GM12865 (cell line): ENCODE measurements at regions not wholly inside any gene's neighbourhood (a gene's known extent, or its start where the extent isn't known, plus 50 kb on each side); places are given as distances from the start of the nearest gene placed in this dataset.

ENCODE experiments used
- DNase-seq: peaks from one replicate; pipeline ENCODE4 v3.0.0; 2010; ENCODE audit warnings: low read depth
- H3K4me3 ChIP-seq: 2 replicates; pipeline ENCODE4 v1.5.1; 2011; ENCODE audit warnings: mild to moderate bottlenecking, low read depth, low read length, control low read depth
- TF ChIP-seq, protein P1 (sequence below): IDR thresholded peaks from 2 replicates; pipeline ENCODE4 v1.5.1; 2011; ENCODE audit warnings: low read length, control low read depth, low read depth, inconsistent platforms; ENCODE audit not compliant: insufficient read depth; ENCODE audit errors: missing control alignments

- H3K4me3 ChIP-seq: no peak overlapping the region
- TF ChIP-seq, protein P1, sequence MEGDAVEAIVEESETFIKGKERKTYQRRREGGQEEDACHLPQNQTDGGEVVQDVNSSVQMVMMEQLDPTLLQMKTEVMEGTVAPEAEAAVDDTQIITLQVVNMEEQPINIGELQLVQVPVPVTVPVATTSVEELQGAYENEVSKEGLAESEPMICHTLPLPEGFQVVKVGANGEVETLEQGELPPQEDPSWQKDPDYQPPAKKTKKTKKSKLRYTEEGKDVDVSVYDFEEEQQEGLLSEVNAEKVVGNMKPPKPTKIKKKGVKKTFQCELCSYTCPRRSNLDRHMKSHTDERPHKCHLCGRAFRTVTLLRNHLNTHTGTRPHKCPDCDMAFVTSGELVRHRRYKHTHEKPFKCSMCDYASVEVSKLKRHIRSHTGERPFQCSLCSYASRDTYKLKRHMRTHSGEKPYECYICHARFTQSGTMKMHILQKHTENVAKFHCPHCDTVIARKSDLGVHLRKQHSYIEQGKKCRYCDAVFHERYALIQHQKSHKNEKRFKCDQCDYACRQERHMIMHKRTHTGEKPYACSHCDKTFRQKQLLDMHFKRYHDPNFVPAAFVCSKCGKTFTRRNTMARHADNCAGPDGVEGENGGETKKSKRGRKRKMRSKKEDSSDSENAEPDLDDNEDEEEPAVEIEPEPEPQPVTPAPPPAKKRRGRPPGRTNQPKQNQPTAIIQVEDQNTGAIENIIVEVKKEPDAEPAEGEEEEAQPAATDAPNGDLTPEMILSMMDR: no peak
- DNase-seq: no peak
Observed at GRCh38 chr16:24433706-24434105, 105.7 kb upstream of the RBBP6 start.

DNA sequence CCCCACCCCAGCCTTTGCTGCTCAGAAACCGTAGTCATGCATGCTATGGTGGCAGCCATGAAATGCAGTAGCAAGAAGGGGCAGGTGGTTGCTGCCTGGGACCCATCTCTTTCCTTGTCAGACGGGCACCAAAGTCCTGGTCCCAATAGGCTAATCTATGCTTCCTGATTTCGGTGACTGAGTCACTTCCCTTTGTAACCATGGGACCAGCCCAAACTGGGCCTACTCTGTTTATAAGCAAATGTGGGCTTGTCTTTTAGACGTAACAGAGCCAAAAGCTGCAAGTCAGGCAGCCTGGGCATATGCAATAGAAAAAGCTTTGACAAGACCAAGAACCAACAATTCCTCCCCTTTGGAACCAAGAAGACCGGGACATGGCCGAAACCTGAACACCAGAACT lies 99.1 kb upstream of the RBBP6 start:
- no peak overlapping the region for H3K4me3 ChIP-seq
- DNase-seq: no peak
- TF ChIP-seq, protein P1: no peak

GRCh38 chr16:24442631-24443030 lies 96.7 kb upstream of the RBBP6 start:
- H3K4me3 ChIP-seq: no peak overlapping the region
- TF ChIP-seq, protein P1: no peak
- DNase-seq: no peak

DNA sequence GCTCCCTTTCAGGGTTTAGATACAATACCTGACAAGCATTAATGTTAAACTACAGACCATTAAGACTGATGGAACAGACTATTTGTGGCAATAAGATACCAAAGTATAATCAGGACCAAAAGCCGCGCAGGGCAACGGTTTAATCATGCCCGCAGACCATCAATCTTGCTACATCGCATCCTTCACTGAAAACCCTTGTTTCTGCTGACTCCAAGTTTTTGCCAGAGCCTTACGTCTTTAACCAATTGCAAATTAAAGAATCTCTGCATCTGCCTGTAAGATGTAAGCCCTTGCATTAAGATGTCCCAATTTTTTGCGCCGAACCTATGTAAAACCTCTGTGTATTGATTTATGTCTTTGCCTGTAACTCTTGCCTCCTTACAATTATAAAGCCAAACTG lies 94.2 kb upstream of the RBBP6 start:
- no peak for DNase-seq
- H3K4me3 ChIP-seq: no peak overlapping the region
- TF ChIP-seq, protein P1: no peak

DNA sequence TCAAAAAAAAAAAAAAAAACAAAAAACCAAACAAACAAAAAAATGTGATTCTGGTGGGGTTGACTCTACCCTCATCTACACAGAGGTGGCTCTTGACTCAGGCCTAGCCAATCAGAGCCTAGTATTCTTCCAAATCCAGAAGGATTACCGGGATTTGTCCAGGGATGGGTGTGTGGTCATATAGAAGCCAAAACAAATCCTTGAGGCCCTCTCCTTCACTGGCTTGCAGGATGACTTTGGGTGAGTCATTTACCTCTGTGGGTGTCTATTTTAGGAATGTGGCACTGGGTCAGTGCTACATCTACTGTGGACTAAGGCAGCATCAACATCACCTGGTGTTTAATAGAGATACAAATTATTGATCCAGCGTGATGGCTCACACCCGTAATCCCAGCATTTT lies 93.2 kb upstream of the RBBP6 start:
- TF ChIP-seq, protein P1: no peak
- no peak overlapping the region for H3K4me3 ChIP-seq
- DNase-seq: no peak

DNA sequence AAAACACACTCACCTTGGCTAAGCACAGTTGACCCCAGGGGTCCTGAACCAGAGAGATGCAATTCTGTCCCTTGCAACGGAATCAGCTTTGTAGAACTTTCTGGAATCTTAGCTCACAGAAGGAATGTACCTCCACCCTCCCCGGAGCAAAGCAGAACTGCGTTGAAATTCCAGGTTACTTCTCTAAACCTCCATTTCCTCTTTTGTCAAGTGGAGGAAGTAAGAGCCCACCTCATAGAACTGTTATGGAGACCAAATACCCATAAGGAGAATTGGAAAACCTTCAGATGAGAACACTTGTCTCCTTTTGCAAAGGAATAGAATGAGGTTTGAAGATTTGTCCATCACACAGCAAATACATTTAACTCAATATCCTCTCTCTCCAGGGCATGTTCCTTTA lies 86.6 kb upstream of the RBBP6 start:
- H3K4me3 ChIP-seq: no peak overlapping the region
- TF ChIP-seq, protein P1: no peak
- no peak for DNase-seq

DNA sequence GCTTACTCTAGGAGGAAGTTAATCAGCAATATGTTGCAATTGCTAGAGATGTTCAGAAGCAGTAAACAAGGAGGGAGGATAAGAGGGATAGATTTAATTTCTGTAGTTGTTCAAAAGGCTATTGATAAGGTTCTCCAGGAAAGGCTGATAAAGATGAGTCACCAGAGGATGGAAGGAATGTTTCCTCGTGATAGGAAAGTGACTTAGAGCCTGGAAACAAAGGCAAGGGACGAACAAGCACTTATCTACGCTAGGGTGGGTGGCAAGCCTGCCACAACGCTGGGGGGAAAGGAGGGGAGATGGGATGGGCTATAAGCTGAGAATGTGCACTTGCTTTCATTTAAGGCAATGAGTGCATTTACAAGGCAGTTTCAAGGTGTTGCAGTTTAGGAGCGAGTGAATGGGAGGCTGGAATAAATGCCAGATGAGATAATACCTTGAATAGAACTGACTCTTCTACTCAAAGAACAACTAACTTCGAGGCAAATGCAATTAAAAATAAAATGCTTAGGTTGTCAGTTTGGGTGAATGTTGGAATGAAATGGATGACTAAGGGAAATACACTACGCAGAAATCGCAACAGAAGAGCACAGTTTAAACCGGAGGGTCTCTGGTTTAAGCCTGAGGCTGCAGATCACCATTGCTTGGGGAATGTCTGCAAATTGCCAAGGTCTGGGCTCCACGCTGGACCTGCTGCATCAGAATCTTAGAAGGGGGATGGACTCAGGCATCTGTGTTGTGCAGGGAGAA lies 76.0 kb upstream of the RBBP6 start:
- TF ChIP-seq, protein P1: no peak
- DNase-seq: no peak
- H3K4me3 ChIP-seq: no peak overlapping the region
